ENCODE measurements at regions not wholly inside any gene's neighbourhood (a gene's known extent, or its start where the extent isn't known, plus 50 kb on each side); places are given as distances from the start of the nearest gene placed in this dataset.

GRCh38 chrX:118215346-118215745 lies 98.7 kb upstream of the KLHL13 start:
- TF ChIP-seq CTCF (IDR thresholded peaks at IDR 0.05; ENCODE audit: low read length) = no peak
- no peak for TF ChIP-seq EZH2 (IDR thresholded peaks at IDR 0.05; ENCODE audit: borderline replicate concordance, low read length)

All from OCI-LY1 (cell line).